Liver (tissue), 3 donors: ENCODE measurements at regions not wholly inside any gene's neighbourhood (a gene's known extent, or its start where the extent isn't known, plus 50 kb on each side); places are given as distances from the start of the nearest gene placed in this dataset.

Experiments
- REST ChIP-seq: IDR thresholded peaks from 2 replicates; pipeline ENCODE4 v1.6.1; 2016; ENCODE audit warnings: antibody characterized with exemption, mild to moderate bottlenecking
- RXRA ChIP-seq, 2 donors: IDR thresholded peaks; 2 replicates each; pipeline ENCODE4 v1.6.1; 2017 to 2018; ENCODE audit warnings: antibody characterized with exemption in 2 of 2, mild to moderate bottlenecking in 1 of 2
- YY1 ChIP-seq: IDR thresholded peaks from 2 replicates; pipeline ENCODE4 v1.6.1; 2016; ENCODE audit warnings: antibody characterized with exemption, mild to moderate bottlenecking
- TF ChIP-seq, protein P1 (sequence below): fragments of 150-350 bp; IDR thresholded peaks from 2 replicates; pipeline ENCODE4 v1.5.1; 2017; ENCODE audit warnings: improper control_type of control experiment, low read depth, low read length; ENCODE audit not compliant: missing input control
- TF ChIP-seq, protein P2 (sequence below): IDR thresholded peaks from 2 replicates; pipeline ENCODE4 v1.6.1; 2016; ENCODE audit warnings: antibody characterized with exemption
- donor health status: healthy.
- donor health status: healthy.

- TF ChIP-seq, protein P1, sequence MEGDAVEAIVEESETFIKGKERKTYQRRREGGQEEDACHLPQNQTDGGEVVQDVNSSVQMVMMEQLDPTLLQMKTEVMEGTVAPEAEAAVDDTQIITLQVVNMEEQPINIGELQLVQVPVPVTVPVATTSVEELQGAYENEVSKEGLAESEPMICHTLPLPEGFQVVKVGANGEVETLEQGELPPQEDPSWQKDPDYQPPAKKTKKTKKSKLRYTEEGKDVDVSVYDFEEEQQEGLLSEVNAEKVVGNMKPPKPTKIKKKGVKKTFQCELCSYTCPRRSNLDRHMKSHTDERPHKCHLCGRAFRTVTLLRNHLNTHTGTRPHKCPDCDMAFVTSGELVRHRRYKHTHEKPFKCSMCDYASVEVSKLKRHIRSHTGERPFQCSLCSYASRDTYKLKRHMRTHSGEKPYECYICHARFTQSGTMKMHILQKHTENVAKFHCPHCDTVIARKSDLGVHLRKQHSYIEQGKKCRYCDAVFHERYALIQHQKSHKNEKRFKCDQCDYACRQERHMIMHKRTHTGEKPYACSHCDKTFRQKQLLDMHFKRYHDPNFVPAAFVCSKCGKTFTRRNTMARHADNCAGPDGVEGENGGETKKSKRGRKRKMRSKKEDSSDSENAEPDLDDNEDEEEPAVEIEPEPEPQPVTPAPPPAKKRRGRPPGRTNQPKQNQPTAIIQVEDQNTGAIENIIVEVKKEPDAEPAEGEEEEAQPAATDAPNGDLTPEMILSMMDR, result no peak
- TF ChIP-seq RXRA (IDR thresholded peaks at IDR 0.05) (no peak), REST (no peak), YY1 (no peak)
- TF ChIP-seq, protein P2, sequence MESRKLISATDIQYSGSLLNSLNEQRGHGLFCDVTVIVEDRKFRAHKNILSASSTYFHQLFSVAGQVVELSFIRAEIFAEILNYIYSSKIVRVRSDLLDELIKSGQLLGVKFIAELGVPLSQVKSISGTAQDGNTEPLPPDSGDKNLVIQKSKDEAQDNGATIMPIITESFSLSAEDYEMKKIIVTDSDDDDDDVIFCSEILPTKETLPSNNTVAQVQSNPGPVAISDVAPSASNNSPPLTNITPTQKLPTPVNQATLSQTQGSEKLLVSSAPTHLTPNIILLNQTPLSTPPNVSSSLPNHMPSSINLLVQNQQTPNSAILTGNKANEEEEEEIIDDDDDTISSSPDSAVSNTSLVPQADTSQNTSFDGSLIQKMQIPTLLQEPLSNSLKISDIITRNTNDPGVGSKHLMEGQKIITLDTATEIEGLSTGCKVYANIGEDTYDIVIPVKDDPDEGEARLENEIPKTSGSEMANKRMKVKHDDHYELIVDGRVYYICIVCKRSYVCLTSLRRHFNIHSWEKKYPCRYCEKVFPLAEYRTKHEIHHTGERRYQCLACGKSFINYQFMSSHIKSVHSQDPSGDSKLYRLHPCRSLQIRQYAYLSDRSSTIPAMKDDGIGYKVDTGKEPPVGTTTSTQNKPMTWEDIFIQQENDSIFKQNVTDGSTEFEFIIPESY, result no peak
Observed at GRCh38 chr10:131638880-131639278, 261.9 kb upstream of the PPP2R2D start.
